A549 (cell line): ENCODE measurements at regions not wholly inside any gene's neighbourhood (a gene's known extent, or its start where the extent isn't known, plus 50 kb on each side); places are given as distances from the start of the nearest gene placed in this dataset.

Source experiments
- ATAC-seq, 2 experiments: fragments of 200-7000 bp in 1 of 2; fragments of >200 bp in 1 of 2; cut with Nextera tagmentation in 1 of 2; cut with Tn5 transposase in 1 of 2; 3 replicates each; pipeline versions ENCODE4 v1.8.0 to v1.9.1; 2018 to 2020; ENCODE audit warnings: mild to moderate bottlenecking in 1 of 2, moderate library complexity in 1 of 2
- CTCF ChIA-PET: fragments of 300-600 bp; sonication (Branson Sonifier 250); formaldehyde crosslinking; extraction: SDS; loops from one replicate; lab custom pipeline; 2021; ENCODE audit warnings: antibody characterized with exemption, inconsistent platforms; lab: Yijun Ruan, JAX
- POLR2A ChIA-PET: fragments of 350-600 bp; formaldehyde crosslinking; extraction: SDS; loops from one replicate; lab custom pipeline; 2021; ENCODE audit warnings: antibody characterized with exemption, inconsistent platforms; lab: Yijun Ruan, JAX
- DNase-seq, 2 experiments: peaks; one replicate each; pipeline versions ENCODE4 v3.0.0 to v3.0.0-alpha.2; 2011 to 2016; ENCODE audit warnings: low read depth in 1 of 2, low spot score in 1 of 2
- FAIRE-seq: peaks from 2 replicates; lab custom pipeline; 2011; peaks lifted over from hg19 to GRCh38; lab: Jason Lieb, UNC
- H3K27ac ChIP-seq, 2 experiments: fragments of >200 bp; sonication (Bioruptor Twin); formaldehyde crosslinking; 3 replicates each; pipeline ENCODE4 v1.5.1; 2016 to 2017
- H3K4me1 ChIP-seq: fragments of >200 bp; sonication (Bioruptor Twin); formaldehyde crosslinking; 3 replicates; pipeline ENCODE4 v1.6.1; 2016
- H3K4me2 ChIP-seq: fragments of >200 bp; sonication (Bioruptor Twin); formaldehyde crosslinking; 3 replicates; pipeline ENCODE4 v1.6.1; 2016
- H3K4me3 ChIP-seq: fragments of >200 bp; sonication (Bioruptor Twin); formaldehyde crosslinking; 3 replicates; pipeline ENCODE4 v1.5.1; 2016
- H3K9me3 ChIP-seq: fragments of >200 bp; sonication (Bioruptor Twin); formaldehyde crosslinking; 3 replicates; pipeline ENCODE4 v1.6.1; 2016
- BCL3 ChIP-seq: fragments of >200 bp; sonication (Bioruptor Twin); formaldehyde crosslinking; IDR thresholded peaks from 3 replicates; pipeline ENCODE4 v1.6.1; 2016
- CBX8 ChIP-seq: fragments of 200-600 bp; sonication (generic); IDR thresholded peaks from 2 replicates; pipeline ENCODE4 v1.6.1; 2016
- CHD2 ChIP-seq: fragments of 150-350 bp; IDR thresholded peaks from 2 replicates; pipeline ENCODE4 v1.6.1; 2014; ENCODE audit warnings: low read length; ENCODE audit not compliant: partially characterized antibody
- CHD4 ChIP-seq: fragments of 200-600 bp; sonication (generic); IDR thresholded peaks from 2 replicates; pipeline ENCODE4 v1.6.1; 2016; ENCODE audit warnings: antibody characterized with exemption, mild to moderate bottlenecking, borderline replicate concordance
- EHF ChIP-seq: fragments of 250-450 bp; sonication (Bioruptor Pico); IDR thresholded peaks from 2 replicates; pipeline ENCODE4 v1.5.0; 2020; ENCODE audit warnings: mild to moderate bottlenecking
- EHMT2 ChIP-seq: fragments of 200-600 bp; sonication (generic); IDR thresholded peaks from 2 replicates; pipeline ENCODE4 v1.6.1; 2016; ENCODE audit warnings: antibody characterized with exemption, low read depth, mild to moderate bottlenecking, moderate library complexity
- EP300 ChIP-seq, 2 experiments: fragments of >200 bp; sonication (Bioruptor Twin); formaldehyde crosslinking; IDR thresholded peaks; 2 replicates in 1 of 2; 3 replicates in 1 of 2; pipeline ENCODE4 v1.6.1; 2016 to 2017
- ESRRA ChIP-seq: fragments of 150-350 bp; IDR thresholded peaks from 2 replicates; pipeline ENCODE4 v1.6.1; 2014; ENCODE audit warnings: mild to moderate bottlenecking, low read length, borderline replicate concordance
- FOSB ChIP-seq: fragments of 250-450 bp; sonication (Bioruptor Pico); IDR thresholded peaks from 2 replicates; pipeline ENCODE4 v1.5.0; 2020; ENCODE audit warnings: mild to moderate bottlenecking, moderate library complexity
- HDAC2 ChIP-seq: fragments of 200-600 bp; sonication (generic); IDR thresholded peaks from 2 replicates; pipeline ENCODE4 v1.6.1; 2016
- HES2 ChIP-seq: fragments of >200 bp; sonication (Bioruptor Twin); formaldehyde crosslinking; IDR thresholded peaks from 2 replicates; pipeline ENCODE4 v1.6.1; 2016
- HOXA7 ChIP-seq: fragments of 250-450 bp; sonication (Bioruptor Pico); IDR thresholded peaks from 2 replicates; pipeline ENCODE4 v1.5.0; 2020; ENCODE audit warnings: mild to moderate bottlenecking, moderate library complexity
- HOXB5 ChIP-seq: fragments of 250-450 bp; sonication (Bioruptor Pico); IDR thresholded peaks from 2 replicates; pipeline ENCODE4 v1.5.0; 2020; ENCODE audit warnings: mild to moderate bottlenecking, moderate library complexity
- JUN ChIP-seq, 2 experiments: fragments of >200 bp; sonication (Bioruptor Twin); formaldehyde crosslinking; IDR thresholded peaks; 2 replicates in 1 of 2; 3 replicates in 1 of 2; pipeline ENCODE4 v1.6.1; 2016 to 2017
- JUNB ChIP-seq: fragments of >200 bp; sonication (Bioruptor Twin); formaldehyde crosslinking; IDR thresholded peaks from 2 replicates; pipeline ENCODE4 v1.6.1; 2016
- KDM1A ChIP-seq: fragments of 200-600 bp; sonication (generic); IDR thresholded peaks from 2 replicates; pipeline ENCODE4 v1.6.1; 2016; ENCODE audit warnings: low read depth, mild to moderate bottlenecking
- MAFK ChIP-seq: fragments of 450-650 bp; IDR thresholded peaks from 2 replicates; pipeline ENCODE4 v1.6.1; 2014; ENCODE audit not compliant: partially characterized antibody
- MAZ ChIP-seq: fragments of 150-350 bp; IDR thresholded peaks from 2 replicates; pipeline ENCODE4 v1.6.1; 2014; ENCODE audit warnings: antibody characterized with exemption, low read depth, low read length, borderline replicate concordance
- MYC ChIP-seq: IDR thresholded peaks from 2 replicates; pipeline ENCODE4 v1.6.1; 2012; ENCODE audit warnings: mild to moderate bottlenecking, inconsistent platforms, low read length, improper control_type of control experiment, borderline replicate concordance
- NFE2L2 ChIP-seq: fragments of 150-350 bp; conservative IDR thresholded peaks from 2 replicates; pipeline ENCODE4 v1.6.1; 2014; ENCODE audit warnings: low read length
- NR3C1 ChIP-seq: fragments of >200 bp; sonication (Bioruptor Twin); formaldehyde crosslinking; IDR thresholded peaks from 3 replicates; pipeline ENCODE4 v1.6.1; 2017
- PHF8 ChIP-seq: fragments of 200-600 bp; sonication (generic); IDR thresholded peaks from 2 replicates; pipeline ENCODE4 v1.6.1; 2016; ENCODE audit warnings: low read depth, mild to moderate bottlenecking, antibody characterized with exemption, moderate library complexity, borderline replicate concordance
- POLR2AphosphoS2 ChIP-seq: conservative IDR thresholded peaks from 2 replicates; pipeline ENCODE4 v1.6.1; 2012; ENCODE audit warnings: low read length, improper control_type of control experiment, inconsistent platforms
- RNF2 ChIP-seq: fragments of 200-600 bp; sonication (generic); IDR thresholded peaks from 2 replicates; pipeline ENCODE4 v1.6.1; 2016; ENCODE audit warnings: low read depth, mild to moderate bottlenecking, antibody characterized with exemption, moderate library complexity, borderline replicate concordance
- SREBF2 ChIP-seq: fragments of 450-650 bp; IDR thresholded peaks from 2 replicates; pipeline ENCODE4 v1.6.1; 2014; ENCODE audit warnings: mild to moderate bottlenecking, moderate library complexity
- ZFP36 ChIP-seq: fragments of 450-650 bp; IDR thresholded peaks from 2 replicates; pipeline ENCODE4 v1.6.1; 2014; ENCODE audit warnings: borderline replicate concordance; ENCODE audit not compliant: partially characterized antibody
- ZNF302 ChIP-seq: fragments of 250-450 bp; sonication (Bioruptor Pico); IDR thresholded peaks from 2 replicates; pipeline ENCODE4 v1.9.0; 2021; ENCODE audit warnings: inconsistent platforms, mild to moderate bottlenecking, moderate library complexity
- ZSCAN20 ChIP-seq: fragments of 250-450 bp; sonication (Bioruptor Pico); IDR thresholded peaks from 2 replicates; pipeline ENCODE4 v1.8.0; 2022; ENCODE audit warnings: mild to moderate bottlenecking, moderate library complexity
- WGBS: methylation state at CpG from one replicate; pipeline ENCODE4 v1.1.6; 2017; ENCODE audit errors: missing lambda C conversion rate; 5-methylcytosine and 5-hydroxymethylcytosine counted together

- H3K4me3 ChIP-seq = no peak overlapping the region
- WGBS = 45% methylated on average over 3 of the region's 3 CpGs
- no peak for DNase-seq
- no peaks in the 10 kb centered on the region for H3K4me1 ChIP-seq
- H3K9me3 ChIP-seq = no peaks in the 10 kb centered on the region; the same call in 2 of the 3 replicates
- no peak for ATAC-seq
- no peak overlapping the region for H3K27ac ChIP-seq
- FAIRE-seq = no peak
- ChIA-PET POLR2A (no interaction called here), CTCF (no interaction called here)
- H3K4me2 ChIP-seq = no peak overlapping the region
- no peak for TF ChIP-seq BCL3
- no peak for TF ChIP-seq EHMT2
- TF ChIP-seq CHD4 = no peak
- no peak for TF ChIP-seq NFE2L2
- TF ChIP-seq MYC = no peak
- TF ChIP-seq CBX8 = no peak
- TF ChIP-seq HOXB5 (CRISPR knock-in tag) = no peak
- TF ChIP-seq CHD2 = no peak
- no peak for TF ChIP-seq MAFK
These were observed 429.0 kb downstream of the ZNF608 start for GRCh38 chr5:124317451-124317850.

GRCh38 chr5:124315741-124316415 is 430.6 kb downstream of the ZNF608 start:
- H3K4me2 ChIP-seq = no peak overlapping the region
- FAIRE-seq (no peak), DNase-seq (no peak), ATAC-seq (no peak)
- TF ChIP-seq HDAC2 = no peak
- TF ChIP-seq MAZ = no peak
- TF ChIP-seq FOSB (CRISPR knock-in tag) = no peak
- no peak for TF ChIP-seq HES2
- POLR2A ChIA-PET = no interaction called here
- no peaks in the 10 kb centered on the region for H3K4me1 ChIP-seq
- CTCF ChIA-PET = no interaction called here
- WGBS = 67% methylated on average over 3 of the region's 3 CpGs
- no peaks in the 10 kb centered on the region; the same call in 2 of the 3 replicates for H3K9me3 ChIP-seq
- H3K4me3 ChIP-seq = no peak overlapping the region
- H3K27ac ChIP-seq = no peak overlapping the region

GRCh38 chr5:124310453-124310852 is 436.0 kb downstream of the ZNF608 start:
- Histone ChIP-seq H3K4me2 (no peak overlapping the region), H3K9me3 (no peaks in the 10 kb centered on the region), H3K27ac (no peak overlapping the region), H3K4me1 (no peaks in the 10 kb centered on the region), H3K4me3 (no peak overlapping the region)
- TF ChIP-seq CBX8 (no peak), POLR2AphosphoS2 (no peak), BCL3 (no peak), RNF2 (no peak), PHF8 (no peak), ZFP36 (no peak), EP300 (IDR thresholded peaks at IDR 0.05) (no peak), SREBF2 (no peak), JUNB (no peak), JUN (IDR thresholded peaks at IDR 0.05) (no peak), ZSCAN20 (CRISPR knock-in tag) (no peak), EHF (CRISPR knock-in tag) (no peak), ESRRA (no peak), CHD2 (no peak), NR3C1 (no peak), HOXA7 (CRISPR knock-in tag) (no peak), ZNF302 (CRISPR knock-in tag) (no peak), KDM1A (no peak)
- ChIA-PET CTCF (no interaction called here), POLR2A (no interaction called here)
- ATAC-seq (no peak), FAIRE-seq (no peak), DNase-seq (no peak)
- 76% methylated on average over 3 of the region's 3 CpGs for WGBS
